HG02588 (cell line): ENCODE measurements at regions not wholly inside any gene's neighbourhood (a gene's known extent, or its start where the extent isn't known, plus 50 kb on each side); places are given as distances from the start of the nearest gene placed in this dataset.

ENCODE experiments used
- ATAC-seq: cut with Tn5 transposase; IDR thresholded peaks from one replicate; pipeline ENCODE4 v1.9.1; 2021; ENCODE audit warnings: mild to moderate bottlenecking, moderate library complexity; ENCODE audit not compliant: unreplicated experiment

GRCh38 chr13:112242777-112243176 lies 133.4 kb upstream of the SPACA7 start:
- no peak for ATAC-seq

DNA sequence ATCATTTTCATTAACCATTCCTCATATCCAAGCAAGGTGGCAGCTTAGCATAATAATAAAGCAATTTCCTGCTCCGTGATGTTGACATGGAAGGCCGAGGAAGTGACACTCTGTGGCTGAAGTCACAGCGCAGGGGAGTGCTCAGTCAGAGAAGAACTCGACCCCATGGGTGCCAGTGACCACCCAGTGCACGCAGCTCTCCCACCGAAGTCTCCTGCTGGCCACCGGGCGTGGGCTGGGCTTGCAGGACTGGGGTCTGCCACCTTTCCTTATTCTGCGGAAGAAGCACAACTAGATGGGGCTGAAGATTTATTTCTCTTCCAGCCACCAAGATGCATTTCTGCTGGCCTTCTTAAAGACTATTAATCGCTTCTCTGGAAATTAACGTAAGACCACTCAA lies 132.1 kb upstream of the SPACA7 start:
- ATAC-seq = no peak

GRCh38 chr13:112244495-112245177 lies 131.5 kb upstream of the SPACA7 start:
- no peak for ATAC-seq

GRCh38 chr13:112245179-112245724 lies 130.9 kb upstream of the SPACA7 start:
- no peak for ATAC-seq

DNA sequence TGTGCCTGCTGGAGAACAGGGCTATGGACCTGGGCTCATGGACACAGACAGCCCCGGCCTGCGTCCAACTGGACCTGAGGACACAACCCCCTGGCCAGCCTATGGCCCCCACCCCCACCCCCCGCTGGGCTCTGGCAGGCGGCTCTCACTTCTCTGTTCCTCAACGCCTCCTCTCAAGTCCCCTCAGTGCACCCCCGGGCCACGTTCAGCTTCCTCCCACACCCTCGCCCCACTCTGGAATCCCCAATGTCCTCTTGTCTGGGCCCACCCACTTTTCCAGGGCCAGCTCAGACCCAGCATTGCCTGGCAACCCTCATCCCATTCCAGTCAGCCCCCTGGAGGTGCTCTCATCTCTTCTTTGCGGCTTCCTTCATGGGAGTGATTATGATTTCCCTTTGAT lies 130.2 kb upstream of the SPACA7 start:
- no peak for ATAC-seq

- no peak for ATAC-seq
Observed at GRCh38 chr13:112246731-112247470, 129.3 kb upstream of the SPACA7 start.

GRCh38 chr13:112247471-112248405 lies 128.4 kb upstream of the SPACA7 start:
- ATAC-seq = no peak

DNA sequence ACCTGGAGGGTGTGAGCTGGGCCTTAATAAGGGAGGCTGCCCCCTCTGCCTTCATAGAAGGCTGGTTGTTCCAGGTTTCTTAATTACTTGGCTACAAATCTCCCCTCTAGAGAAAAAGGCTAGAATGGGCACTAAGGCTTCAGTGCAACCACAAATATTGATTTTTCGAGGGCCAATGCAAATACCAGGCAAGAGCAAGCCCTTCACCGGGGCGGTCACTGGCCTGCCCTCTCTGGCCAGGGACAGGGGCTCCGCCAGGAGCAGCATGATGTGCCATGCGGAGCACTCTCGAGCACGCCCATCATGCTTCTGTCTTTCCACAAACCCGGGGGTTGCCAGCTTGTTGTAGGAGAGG lies 127.8 kb upstream of the SPACA7 start:
- ATAC-seq = no peak

GRCh38 chr13:112248862-112249592 lies 127.1 kb upstream of the SPACA7 start:
- no peak for ATAC-seq

GRCh38 chr13:112249644-112250610 lies 126.2 kb upstream of the SPACA7 start:
- no peak for ATAC-seq

GRCh38 chr13:112250788-112251445 lies 125.2 kb upstream of the SPACA7 start:
- ATAC-seq = no peak

DNA sequence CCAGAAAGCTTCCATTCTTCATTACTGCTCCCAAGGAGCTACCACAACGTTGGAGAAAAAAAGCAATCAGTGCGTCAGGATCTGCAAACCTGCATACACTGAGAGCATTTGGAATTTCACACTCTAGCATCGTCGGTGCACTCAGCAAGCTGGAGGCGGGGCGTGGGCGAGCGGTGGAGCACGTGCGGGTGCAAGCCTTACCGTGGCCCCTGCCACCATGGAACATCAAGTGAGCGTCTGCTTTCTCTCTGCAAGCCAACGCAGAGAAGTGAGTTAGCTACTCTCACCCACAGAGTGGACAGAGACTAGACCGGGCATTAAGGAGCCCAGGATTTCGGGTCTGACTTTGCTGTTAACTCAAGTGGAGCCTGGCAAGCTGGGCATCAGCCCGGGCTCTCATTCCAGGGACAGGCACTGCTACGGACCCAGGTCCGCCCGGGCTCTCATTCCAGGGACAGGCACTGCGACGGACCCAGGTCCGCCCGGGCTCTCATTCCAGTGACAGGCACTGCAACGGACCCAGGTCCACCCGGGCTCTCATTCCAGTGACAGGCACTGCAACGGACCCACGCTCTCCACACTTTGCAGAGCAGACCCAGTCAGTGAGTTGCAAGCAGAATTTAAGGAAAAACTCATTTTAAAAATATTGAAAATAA lies 124.1 kb upstream of the SPACA7 start:
- no peak for ATAC-seq

DNA sequence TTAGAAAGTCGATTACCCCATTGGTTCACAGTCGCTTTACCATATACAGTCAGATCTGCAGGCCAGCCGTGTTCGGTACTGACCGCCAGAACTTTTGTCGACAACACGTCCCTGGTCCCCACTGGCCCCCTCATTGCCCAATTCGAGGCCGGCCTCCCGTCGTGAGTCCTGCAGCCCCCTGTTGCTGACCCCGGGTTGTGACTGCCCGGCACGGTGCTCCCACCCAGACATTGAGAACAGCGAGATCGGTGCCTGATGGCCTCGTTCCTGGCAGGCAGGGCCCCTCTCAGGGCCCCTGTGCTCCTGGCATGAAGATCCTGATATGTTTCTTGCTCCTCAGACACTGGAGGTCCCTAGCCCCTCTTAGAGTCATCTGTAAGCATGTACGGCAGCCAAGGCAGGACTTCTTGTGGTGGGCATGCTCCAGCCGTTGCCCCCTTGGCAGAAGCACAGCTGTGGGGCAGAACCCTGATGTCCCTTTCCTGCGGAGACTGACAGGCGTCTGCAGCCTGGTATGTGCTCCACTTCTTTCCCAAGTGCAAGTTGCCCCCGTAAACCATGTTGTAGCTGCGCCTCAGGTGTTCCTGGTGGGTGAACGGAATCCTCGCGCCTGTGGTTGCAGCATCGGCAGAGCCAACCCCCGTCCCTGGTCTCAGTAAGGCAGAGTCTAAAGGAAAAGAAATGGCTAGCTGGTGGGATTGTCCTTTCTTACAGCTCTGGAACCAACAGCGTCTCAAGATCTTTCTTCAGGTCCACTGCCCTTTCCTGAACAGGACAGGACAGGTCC lies 123.2 kb upstream of the SPACA7 start:
- no peak for ATAC-seq

DNA sequence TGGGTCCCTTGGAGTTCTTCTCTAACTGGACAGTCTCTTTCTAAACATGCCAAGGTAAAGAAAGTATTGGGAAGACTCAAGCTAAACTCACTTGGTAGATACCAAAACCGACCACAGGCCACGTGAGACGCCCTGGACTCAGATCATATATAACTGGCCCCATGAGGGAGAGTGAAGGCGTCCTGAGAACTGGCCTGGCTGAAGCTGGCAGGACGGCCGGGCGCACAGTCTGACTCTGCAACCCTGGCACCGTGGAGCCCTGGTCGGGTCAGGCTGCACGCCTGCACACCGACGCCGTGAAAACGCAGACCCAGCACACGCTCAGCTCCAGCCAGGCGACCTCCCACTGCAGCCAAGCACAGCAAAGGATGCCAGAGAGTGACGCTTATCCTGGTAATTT lies 122.5 kb upstream of the SPACA7 start:
- no peak for ATAC-seq

DNA sequence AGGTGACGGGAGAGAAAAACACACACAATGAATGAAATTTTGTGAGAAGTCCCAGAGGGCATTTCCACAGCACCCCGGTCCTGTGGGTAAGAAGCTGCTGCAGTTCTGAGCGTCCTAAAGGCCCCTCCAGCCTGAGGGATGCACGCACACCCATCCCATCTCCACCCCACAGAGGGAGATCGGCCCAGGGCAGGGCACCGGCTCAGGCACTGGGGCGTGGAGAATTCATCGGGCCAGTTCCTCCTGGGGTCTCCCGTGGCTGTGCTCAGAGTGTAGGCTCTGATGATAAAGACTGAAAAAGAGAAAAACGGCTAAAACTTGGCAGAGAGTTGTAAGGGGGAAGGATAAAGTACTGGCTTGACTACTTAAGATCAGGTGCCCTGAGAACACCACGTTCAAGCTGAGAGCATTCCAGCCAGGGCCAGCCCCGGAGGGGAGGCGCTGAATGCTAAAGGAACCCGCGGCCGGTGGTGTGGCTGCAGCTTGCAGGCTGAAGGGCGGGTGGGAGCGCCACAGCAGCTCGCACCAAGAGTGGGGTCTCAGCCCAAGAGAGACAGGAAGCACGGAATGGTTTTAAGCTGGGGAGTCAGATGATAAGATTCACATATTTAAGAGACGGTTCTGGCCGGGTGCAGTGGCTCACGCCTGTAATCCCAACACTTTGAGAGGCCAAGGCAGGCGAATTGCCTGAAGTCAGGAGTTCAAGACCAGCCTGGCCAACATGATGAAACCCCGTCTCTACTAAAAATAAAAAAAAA lies 121.9 kb upstream of the SPACA7 start:
- no peak for ATAC-seq

DNA sequence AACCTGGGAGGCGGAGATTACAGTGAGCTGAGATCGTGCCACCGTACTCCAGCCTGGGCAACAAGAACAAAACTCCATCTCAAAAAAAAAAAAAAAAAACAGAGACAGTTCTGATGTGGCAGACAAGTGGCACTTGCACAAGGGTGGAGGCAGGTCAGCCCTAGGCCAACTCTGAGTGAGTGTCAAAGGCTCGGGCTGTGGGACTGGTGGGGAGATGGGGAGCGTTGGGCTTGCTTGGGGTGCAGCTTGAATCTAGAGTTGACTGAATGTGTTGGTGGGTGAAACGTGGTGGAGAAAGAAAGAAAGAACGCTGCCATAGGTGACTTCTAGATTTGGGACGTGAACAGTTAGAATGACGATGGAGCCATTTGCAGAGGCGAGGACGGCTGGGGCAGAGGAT lies 121.3 kb upstream of the SPACA7 start:
- no peak for ATAC-seq

- ATAC-seq = no peak
Observed at GRCh38 chr13:112255550-112256120, 120.5 kb upstream of the SPACA7 start.
